HG03571 (cell line): ENCODE measurements at regions not wholly inside any gene's neighbourhood (a gene's known extent, or its start where the extent isn't known, plus 50 kb on each side); places are given as distances from the start of the nearest gene placed in this dataset.
"Not testable (repeated sequence)": the region's sequence is repeated elsewhere in the genome, so short reads cannot be mapped to it uniquely, and the experiment has no call there.

ENCODE experiments used
- ATAC-seq: cut with Tn5 transposase; IDR thresholded peaks from one replicate; pipeline ENCODE4 v1.9.1; 2021; ENCODE audit not compliant: unreplicated experiment

DNA sequence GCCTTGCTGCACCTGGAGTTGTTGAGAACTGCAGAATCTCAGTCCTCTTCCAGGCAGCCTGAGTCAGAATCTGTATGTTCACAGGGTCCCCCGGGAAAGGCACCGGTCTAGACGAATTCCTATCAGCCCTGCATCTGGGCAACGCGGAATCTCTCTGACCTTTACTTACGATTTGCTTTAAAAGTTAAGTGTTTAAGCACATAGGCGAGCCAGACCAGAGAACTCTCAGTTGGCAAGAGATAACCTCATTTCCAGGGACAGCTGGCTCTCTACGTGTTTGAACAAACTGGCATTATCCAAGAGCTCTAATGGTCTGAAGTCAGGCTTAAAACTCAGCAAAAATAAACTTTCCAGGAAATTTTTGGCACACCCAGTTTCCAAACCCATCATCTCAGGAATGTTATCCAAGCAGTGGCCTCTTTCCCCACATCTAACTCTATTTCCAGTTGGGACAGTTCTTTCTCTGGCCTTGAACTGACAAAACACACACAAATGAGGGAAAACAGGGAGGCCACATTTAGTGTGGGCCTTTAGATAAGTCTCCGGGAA, 53.4 kb downstream of the HES1 start:
- no peak for ATAC-seq

DNA sequence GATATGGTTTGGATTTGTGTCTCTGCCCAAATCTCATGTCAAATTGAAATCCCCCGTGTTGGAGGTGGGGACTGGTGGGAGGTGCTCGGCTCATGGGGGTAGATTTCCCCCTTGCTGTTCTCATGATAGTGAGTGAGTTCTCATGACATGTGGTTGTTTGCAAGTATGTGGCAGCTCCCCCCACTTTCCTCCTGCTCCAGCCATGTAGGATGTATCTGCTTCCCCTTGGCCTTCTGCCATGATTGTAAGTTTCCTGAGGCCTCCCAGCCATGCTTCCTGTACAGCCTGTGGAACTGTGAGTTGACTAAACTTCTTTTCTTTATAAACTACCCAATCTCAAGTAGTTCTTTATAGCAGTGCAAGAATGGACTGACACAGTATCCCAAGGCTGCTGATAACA, 55.9 kb downstream of the HES1 start:
- not testable (repeated sequence) for ATAC-seq

DNA sequence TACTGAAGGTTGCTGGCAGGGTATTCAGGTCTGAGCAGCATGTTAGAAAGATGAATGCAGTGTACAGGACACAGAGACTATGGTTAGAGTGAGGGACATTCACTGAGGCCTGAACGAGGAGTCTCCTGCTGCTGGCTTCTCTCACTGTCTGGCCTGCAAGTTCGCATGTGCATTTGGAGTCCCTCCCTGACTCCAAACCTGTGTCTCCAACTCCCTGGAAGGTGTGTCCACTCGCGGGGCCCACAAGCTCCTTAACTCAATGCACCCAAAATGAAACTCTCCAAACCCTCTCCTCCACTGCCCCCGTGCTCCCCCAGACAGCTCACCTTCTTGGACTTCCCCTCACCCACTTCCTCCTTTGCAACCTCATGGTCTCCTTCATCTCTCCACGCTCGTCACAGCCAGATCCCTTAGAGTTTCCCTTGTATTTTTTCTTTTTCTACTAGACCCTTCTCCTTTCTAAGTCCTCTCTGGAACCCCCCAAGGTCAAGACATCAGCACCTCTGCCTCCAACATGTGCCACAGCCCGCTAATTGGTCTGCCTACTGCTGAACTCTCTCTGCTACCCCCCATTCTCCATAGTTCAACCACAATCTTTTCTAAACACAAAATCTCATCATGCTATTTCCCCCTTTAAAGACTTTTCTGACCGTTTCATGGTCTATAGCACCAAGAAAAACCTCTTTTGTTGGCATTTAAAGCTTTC, 58.3 kb downstream of the HES1 start:
- no peak for ATAC-seq

DNA sequence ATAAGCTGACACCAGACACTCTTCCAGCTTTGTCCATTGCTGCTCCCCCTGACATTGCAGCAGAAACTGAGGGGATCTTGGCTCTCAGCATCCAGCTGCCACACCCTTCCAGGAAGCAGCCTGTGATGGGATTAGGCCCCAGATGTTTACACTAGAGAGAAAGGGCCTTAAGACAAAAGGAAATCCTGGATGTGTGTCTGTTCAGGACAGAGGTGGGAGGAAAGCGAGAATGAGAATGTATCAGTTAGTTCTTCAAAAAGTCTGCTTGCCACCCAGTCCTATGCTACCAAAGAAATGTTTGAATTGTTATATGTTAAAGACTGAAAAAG, 58.8 kb downstream of the HES1 start:
- no peak for ATAC-seq

DNA sequence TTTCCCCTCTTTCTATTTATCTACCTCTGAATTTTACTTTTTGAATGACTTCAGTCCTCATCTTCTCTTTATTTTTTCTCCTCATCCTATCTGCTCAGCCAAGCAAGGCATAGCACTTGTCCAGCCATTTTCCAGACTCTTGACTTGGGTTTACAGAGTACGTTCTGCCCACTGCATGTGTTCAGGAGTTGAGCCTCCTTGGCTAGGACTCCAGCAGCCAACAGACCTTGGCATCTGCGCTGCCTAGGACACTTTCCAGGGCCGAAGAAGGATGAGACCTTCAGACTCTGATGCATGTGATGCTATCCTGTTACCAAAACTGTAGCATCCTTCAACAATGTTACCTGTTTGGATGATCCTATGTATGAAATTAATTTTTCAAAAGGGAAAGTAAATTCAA, 59.7 kb downstream of the HES1 start:
- ATAC-seq = no peak

DNA sequence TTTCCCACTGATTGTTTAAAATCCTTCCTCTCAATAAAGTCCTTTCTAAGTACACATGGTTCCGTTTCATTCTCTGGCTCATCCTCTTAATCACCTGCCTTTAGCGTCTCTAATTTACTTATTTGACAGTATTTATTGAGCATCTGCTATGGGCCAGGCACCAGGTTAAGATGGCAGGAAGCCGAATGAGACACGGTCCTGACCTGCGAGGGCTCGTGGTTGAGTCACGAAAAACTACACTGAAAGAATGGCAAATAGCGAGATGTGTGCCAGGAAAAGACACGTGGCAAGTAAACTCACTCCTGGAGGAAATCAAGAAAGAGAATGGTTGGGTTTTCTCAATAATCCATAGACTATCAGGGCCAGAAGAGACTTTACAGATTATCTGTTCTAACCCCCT, 60.9 kb downstream of the HES1 start:
- ATAC-seq = no peak

DNA sequence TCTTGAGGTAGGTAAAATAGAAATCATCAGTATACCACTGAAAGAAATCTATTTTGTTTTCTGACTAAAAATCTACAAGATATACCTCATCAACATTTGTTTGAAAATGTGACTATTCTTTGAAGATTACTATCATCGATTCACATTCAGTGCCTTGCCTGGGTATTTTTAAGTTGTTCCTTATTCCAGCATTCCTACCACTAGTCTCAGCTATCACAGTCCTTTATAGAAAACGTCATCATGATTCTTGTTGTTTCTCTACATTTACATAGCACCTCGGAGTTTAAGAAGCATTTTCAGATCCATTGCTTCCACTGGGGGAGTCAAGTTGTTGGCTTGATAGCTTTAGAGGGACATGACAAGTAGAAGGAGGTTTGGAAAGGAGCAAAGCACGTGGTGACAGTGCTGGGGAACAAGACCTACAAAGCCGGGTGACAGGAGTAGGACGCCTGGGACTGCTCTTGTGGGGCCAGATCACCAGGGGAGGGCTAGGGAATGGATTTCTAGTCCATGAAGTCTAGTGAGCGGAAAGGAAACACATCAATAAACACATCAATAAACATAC, 61.5 kb downstream of the HES1 start:
- ATAC-seq = no peak

DNA sequence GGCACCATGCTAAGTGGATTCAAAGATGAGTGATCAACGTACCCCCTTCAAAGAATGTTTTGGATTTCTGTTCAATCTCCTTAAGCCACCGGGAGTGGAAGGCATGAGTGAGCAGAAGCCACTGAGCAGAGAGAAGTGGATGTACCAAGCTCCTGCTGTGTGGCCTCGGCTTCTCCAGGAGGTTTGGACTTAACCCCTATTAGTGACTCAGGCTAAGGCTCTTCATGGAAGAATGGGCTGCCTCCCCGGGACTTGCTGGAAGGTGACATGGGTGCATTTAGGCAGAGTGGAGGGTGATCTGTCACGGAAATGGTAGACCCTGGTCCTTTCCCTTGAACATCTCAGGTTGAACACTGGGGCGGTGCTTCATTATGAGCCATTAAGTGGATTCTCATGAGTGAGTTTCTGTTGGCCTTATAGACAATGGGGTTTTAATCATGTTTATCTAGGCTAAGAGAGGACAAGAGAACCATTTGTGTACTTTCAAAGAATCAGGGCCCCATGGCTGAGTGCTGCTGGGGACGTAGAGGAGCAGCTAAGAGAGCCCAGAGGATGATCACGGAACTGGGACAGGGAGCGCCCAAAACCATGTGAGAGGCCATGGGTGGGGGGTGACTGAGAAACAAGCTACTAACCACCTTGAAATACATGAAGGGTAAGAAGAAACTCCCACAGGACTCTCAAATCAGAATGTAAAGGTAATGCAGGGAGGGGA, 62.2 kb downstream of the HES1 start:
- no peak for ATAC-seq

DNA sequence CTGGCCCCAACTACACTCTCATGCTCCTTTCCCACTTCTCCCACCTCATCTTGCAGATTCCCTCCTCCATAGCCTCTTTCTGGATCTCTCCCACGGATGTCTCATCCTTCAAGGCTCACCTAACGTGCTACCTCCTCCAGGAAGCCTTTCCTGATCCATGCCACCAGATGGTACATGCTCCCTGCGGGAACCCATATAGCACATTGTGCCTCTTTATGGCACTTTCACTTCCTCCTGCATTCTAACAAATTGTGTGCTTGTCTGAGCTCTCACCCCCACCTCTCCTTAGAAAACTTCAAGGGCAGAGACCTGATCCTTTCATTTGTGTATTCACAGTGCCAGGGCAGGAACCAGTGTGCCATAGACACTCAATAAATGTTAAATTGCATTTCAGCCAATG, 63.0 kb downstream of the HES1 start:
- no peak for ATAC-seq

DNA sequence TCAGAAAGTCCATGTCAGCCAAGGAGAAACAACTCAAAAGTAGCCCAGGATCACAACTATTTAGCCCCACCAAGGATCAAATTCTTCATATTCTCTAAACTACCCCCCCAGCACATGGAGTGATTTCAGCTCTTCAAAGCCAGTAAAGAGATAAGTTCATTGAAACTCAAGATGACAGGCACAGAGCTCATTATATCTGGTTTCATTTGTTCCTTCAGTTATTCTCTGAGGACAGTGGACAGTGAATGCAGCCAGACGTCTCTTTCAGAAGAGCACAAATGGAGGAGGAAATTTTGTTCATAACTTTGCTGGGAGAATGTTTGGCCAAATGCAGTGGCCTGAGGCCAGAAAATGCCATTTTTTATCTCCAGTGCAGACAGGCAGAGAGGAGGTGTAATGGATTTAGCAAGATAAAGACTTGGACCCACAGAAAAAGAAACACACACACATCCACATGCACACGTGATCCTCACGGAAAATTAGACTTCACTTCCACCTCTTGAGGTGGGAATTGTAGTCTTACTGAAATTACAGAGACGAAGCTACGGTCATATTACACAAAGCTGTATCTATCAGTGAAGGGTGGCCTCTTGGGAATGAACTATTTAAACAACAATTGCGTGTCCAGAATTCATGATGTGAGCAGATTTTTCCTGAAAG, 64.6 kb downstream of the HES1 start:
- ATAC-seq = no peak

DNA sequence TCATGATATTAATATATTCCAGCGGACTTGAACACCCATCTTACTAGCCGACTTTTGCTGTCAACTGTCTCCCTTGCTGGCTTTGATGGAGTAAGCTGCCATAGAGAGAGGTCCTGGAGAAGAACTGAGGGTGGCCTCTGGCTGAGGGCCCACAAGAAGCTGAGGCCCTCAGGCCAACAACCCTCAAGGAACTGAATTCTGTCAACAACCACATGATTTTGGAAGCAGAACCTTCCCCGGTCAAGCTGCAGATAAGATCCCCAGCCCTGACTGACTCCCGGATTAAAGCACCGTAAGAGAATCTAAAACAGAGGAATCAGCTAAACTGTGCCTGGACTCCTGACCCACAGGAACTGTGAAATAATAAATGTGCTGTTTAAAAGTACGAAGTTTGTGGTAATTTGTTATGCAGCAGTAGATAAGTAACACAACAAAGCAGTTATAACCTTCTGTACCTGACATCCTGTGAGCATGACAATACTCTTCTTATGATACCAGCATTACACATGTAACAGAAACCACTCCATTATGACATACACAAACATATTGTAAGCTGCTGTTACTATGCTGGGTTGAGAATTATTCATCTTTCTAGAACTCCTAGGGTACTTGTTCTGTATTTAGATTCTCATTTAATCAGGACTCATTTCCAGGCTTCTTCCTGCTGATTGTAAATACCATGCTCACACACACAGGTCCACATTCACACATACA, 66.2 kb downstream of the HES1 start:
- ATAC-seq = no peak

DNA sequence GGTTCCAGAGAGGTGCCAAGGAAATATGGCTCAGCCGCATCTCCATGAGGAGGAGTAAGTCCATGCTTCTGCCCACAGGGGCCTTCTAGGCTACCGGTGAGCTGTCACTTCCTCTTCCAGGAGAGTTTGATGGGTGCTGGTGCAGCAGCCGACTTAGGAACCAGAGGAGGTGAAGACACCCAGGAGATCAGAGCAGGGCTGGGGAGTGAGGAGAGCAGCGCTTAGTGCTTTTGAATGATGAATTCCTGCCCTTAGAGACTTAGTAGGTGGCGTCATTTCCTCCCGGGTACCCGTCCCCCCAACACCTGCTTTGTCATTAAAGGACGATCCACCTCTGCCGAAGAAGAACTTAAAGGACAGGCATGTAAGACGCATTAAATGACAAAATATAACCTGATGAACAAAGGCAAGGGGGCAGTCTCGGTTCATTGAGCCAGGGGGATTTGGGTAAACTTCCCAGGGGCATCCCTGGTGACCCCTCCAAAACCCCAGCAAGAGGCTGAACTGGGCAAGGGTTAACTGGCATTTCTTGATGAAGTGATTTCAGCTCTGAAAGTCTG, 67.6 kb downstream of the HES1 start:
- ATAC-seq = peak; percentile 50

DNA sequence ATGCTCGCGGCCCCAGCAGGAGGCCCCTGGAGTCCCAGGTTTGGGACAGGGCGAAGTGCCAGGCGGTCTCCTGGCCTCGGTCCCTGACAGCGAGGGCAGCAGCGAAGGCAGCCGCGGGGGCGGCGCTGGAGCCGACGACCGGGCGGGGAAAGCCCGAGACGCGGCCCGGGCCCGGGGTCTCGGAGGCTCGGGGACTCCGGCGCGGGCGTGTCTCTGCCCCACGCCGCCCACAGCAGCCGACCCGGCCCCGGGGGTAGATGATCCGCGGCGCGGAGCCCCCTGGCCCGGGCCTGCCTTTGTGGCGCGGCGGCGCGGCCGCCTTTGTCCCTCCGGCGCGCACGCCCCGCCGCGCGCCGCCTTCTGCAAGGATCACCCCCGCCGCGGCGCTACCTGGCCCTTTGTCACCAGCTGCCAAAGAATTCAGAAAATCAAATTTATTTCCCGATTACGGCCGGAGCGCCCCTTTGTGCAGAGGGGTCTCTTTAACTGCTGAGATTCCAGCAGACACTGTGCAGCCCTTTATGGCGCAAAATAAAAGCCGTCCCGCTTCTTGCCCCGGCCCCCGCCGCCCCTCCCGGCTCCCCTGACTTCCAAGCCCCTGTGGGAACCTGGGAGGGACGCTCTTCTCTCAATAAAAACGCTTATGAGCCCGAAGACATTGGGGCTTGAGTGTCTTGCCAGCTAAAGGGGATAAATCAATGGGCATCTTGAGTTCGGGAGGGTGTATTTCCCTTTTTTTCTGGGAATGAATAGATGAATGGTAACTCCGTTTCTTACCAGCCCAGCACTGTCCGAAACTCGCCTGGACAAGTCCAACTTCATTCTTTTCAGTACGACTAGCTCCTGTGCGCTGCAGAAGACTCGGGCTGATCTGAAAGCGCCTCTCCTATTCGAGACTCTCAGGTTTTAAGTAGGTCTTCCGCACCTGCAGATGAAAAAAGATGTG, 68.4 kb downstream of the HES1 start:
- peak; percentile 44 for ATAC-seq

DNA sequence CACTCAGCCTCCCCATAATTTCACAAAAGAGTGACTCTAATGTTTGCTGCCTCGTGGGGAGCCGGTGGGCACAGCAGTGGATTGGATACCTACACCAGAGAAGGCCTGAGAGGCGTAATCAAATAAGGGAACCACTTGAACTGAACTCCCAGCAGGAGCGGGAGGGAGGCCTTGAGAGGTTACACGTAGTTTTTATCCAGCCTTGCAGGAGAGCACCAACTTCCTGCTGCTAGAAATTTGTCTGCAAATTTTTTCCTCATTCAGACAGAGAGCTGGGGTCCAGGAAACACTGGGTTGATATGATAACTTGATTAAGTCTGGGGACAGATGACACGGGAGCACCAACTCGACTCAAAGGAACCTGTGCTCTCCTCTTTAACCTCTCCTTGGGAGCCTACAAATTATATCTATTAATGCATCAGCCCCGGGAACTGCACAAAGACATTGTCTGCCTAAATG, 69.8 kb downstream of the HES1 start:
- ATAC-seq = no peak

DNA sequence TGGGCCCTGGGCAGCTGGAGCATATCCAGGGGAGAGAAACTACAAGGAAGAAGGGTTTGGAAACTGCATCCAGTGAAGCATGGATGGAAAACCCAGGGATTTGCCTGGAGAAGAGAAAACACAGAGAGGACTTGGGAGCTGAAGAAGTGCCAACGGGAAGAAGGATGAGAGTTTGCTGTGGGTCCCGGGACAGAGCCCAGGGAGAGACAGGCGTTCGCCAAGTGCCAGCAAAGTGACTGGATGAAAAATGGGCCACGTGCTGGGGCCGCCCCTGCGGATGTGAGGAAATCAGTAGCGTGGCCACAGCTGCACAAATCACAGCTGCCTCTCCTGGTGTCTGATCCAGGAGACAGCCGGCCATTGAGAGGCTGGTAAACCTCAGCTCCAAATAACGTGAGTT, 70.4 kb downstream of the HES1 start:
- ATAC-seq = no peak

DNA sequence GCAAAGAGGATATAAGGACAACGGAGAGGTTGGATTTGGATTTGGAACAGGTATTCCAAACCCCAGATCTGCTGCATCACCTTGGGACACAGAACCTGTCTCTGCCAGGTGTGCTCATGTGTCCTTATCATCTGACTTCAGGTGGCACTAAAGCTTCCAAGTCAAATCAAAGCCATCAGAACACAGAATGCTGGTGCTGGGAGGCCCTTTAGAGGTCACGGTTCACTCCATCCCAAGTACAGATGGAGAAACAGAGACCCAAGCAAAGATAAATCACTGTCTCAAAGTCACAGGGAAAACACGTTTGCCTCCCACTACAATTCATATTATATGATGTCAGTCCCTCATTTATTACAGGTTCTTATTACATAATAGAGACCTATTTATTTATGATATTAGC, 72.8 kb downstream of the HES1 start:
- ATAC-seq = no peak

DNA sequence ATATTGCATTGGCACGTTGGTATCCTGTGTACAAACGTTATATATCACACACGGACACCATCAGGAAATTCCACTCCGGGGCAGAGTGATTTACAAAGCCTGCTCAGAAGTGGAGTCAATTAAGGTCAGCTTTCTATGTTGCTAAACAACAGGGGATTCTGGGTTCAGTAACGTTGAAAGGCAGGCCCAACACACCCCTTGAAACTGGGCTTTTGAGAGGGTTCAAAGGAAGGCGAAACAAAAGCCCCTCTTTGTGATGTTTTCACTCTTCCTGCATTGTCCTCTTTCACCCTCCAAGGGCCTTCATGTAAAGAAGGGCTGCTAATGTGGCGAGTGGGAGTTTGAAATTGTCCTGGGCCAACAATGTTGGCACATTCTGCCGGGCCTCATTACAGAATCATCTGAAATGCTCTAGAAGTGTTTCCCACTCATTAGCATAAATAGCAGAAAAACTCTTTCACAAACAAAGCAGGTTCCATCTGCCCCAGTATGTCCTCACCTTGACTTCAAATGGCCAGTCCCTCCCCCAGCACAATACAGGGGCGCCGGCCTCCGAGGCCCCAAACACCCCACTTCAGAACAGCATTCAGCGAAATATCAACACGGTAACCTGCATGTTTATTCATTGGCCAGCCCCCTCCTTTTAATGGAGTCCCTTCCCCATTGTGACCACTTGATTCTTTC, 76.4 kb downstream of the HES1 start:
- no peak for ATAC-seq

DNA sequence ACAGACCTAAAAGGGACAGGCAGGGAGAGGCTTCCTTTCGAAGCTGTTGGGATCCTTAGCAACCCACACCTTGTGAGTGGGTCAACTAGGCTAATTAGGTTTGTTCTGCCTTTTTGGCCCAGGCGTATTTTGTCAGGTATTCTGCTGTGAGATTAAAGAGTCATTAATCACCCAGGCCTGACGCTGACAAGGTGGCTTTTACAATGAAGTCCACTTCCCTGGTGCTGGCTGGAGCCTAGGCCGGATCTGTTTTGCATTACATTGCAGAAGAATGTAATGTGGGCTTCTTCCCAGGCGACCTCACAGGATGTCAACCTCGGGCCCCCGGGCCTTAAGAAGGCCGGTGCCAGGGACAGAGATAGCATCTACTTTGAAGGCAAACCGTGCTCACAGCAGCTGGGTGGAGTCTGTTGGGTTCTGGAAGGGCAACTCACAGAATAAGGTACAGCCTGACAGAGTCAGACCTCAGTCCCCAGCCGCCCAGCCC, 76.9 kb downstream of the HES1 start:
- no peak for ATAC-seq

DNA sequence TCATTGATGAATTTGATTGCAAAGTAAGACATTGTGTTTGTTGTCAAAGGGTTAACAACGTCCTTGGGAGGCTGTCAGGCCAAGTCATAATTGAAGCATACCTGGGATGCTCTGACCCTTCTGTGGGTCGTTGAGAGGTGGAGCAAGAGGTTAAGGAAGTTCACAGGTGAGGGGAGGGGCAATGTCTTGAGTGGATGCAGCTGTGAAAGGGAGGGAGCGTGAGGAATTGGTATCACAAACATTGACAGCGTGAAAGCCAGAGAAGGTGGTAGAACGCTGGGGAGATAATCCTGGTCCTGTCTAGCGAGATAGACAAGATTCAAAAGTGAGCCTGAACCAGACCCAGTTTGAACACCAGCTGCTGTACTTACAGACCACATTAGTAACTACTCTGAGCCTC, 79.4 kb downstream of the HES1 start:
- no peak for ATAC-seq
